GM12864 (cell line): ENCODE measurements at regions not wholly inside any gene's neighbourhood (a gene's known extent, or its start where the extent isn't known, plus 50 kb on each side); places are given as distances from the start of the nearest gene placed in this dataset.

ENCODE experiments used
- DNase-seq: peaks from one replicate; pipeline ENCODE4 v3.0.0-alpha.2; 2011; ENCODE audit warnings: low read depth
- H3K4me3 ChIP-seq: 2 replicates; pipeline ENCODE4 v1.5.1; 2011; ENCODE audit warnings: mild to moderate bottlenecking, low read depth, low read length, control low read depth
- CTCF ChIP-seq: IDR thresholded peaks from 2 replicates; pipeline ENCODE4 v1.5.1; 2011; ENCODE audit warnings: low read depth, mild to moderate bottlenecking, moderate library complexity, low read length, control low read depth, inconsistent platforms; ENCODE audit errors: missing control alignments

- no peak overlapping the region for H3K4me3 ChIP-seq
Observed at GRCh38 chrX:125266153-125266660, 53.5 kb upstream of the TEX13C start.

More at GRCh38 chrX:125266153-125266660, 53.5 kb upstream of the TEX13C start:
- no peak for TF ChIP-seq CTCF
- no peak for DNase-seq
